ENCODE measurements at regions not wholly inside any gene's neighbourhood (a gene's known extent, or its start where the extent isn't known, plus 50 kb on each side); places are given as distances from the start of the nearest gene placed in this dataset.

- no peak for TF ChIP-seq CTCF (conservative IDR thresholded peaks at IDR 0.05; ENCODE audit: low read depth, low read length)
- TF ChIP-seq EZH2 (IDR thresholded peaks at IDR 0.05; ENCODE audit: borderline replicate concordance, low read depth, low read length, poor library complexity, severe bottlenecking), result no peak
Observed at GRCh38 chr13:36513266-36513665, 81.0 kb downstream of the CCNA1 start.
